ENCODE measurements at regions not wholly inside any gene's neighbourhood (a gene's known extent, or its start where the extent isn't known, plus 50 kb on each side); places are given as distances from the start of the nearest gene placed in this dataset.

DNA sequence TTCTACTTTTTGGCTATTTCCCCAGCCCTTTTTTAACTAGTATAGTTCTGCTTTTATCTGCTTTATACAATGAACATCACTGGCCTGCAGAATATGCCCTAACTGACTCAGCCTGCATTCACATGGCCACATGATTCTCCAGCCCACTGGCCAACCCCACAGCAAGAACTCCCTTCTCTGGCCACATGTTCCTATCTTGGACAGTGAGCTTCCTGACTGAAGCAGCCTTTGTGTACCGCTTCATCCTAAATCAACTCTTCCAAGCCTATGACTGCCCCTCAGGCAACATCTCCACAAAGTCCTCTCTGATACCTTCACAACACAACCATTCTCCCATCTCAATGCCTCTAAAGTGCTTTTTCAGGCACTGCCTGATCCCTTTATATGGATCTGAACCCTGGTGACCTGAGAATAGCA lies 214.1 kb downstream of the COL4A1 start:
- no peak for TF ChIP-seq RXRA (IDR thresholded peaks at IDR 0.05)
- TF ChIP-seq, protein P1, sequence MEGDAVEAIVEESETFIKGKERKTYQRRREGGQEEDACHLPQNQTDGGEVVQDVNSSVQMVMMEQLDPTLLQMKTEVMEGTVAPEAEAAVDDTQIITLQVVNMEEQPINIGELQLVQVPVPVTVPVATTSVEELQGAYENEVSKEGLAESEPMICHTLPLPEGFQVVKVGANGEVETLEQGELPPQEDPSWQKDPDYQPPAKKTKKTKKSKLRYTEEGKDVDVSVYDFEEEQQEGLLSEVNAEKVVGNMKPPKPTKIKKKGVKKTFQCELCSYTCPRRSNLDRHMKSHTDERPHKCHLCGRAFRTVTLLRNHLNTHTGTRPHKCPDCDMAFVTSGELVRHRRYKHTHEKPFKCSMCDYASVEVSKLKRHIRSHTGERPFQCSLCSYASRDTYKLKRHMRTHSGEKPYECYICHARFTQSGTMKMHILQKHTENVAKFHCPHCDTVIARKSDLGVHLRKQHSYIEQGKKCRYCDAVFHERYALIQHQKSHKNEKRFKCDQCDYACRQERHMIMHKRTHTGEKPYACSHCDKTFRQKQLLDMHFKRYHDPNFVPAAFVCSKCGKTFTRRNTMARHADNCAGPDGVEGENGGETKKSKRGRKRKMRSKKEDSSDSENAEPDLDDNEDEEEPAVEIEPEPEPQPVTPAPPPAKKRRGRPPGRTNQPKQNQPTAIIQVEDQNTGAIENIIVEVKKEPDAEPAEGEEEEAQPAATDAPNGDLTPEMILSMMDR (IDR thresholded peaks at IDR 0.05; ENCODE audit: low read depth, low read length, missing input control) = no peak
- TF ChIP-seq, protein P2, sequence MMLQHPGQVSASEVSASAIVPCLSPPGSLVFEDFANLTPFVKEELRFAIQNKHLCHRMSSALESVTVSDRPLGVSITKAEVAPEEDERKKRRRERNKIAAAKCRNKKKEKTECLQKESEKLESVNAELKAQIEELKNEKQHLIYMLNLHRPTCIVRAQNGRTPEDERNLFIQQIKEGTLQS (IDR thresholded peaks at IDR 0.05) = no peak
- TF ChIP-seq, protein P3, sequence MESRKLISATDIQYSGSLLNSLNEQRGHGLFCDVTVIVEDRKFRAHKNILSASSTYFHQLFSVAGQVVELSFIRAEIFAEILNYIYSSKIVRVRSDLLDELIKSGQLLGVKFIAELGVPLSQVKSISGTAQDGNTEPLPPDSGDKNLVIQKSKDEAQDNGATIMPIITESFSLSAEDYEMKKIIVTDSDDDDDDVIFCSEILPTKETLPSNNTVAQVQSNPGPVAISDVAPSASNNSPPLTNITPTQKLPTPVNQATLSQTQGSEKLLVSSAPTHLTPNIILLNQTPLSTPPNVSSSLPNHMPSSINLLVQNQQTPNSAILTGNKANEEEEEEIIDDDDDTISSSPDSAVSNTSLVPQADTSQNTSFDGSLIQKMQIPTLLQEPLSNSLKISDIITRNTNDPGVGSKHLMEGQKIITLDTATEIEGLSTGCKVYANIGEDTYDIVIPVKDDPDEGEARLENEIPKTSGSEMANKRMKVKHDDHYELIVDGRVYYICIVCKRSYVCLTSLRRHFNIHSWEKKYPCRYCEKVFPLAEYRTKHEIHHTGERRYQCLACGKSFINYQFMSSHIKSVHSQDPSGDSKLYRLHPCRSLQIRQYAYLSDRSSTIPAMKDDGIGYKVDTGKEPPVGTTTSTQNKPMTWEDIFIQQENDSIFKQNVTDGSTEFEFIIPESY (IDR thresholded peaks at IDR 0.05) = no peak
- no peak for TF ChIP-seq GABPA (IDR thresholded peaks at IDR 0.05 in 1 of 2, conservative IDR thresholded peaks at IDR 0.05 in 1 of 2)
